LNCaP clone FGC (cell line): ENCODE measurements at regions not wholly inside any gene's neighbourhood (a gene's known extent, or its start where the extent isn't known, plus 50 kb on each side); places are given as distances from the start of the nearest gene placed in this dataset.

Experiments
- DNase-seq: peaks from one replicate; pipeline ENCODE4 v3.0.0-alpha.2; 2011; ENCODE audit warnings: low read depth
- H3K4me3 ChIP-seq: 2 replicates; pipeline ENCODE4 v1.5.1; 2011; ENCODE audit warnings: mild to moderate bottlenecking, low read depth, low read length, control low read depth
- CTCF ChIP-seq: IDR thresholded peaks from 2 replicates; pipeline ENCODE4 v1.5.1; 2012; ENCODE audit warnings: mild to moderate bottlenecking; ENCODE audit not compliant: control insufficient read depth, insufficient read depth; ENCODE audit errors: extremely low read depth

GRCh38 chr6:21749754-21750153, 156.2 kb downstream of the SOX4 start:
- no peak for DNase-seq
- TF ChIP-seq CTCF: no peak
- no peak overlapping the region for H3K4me3 ChIP-seq

DNA sequence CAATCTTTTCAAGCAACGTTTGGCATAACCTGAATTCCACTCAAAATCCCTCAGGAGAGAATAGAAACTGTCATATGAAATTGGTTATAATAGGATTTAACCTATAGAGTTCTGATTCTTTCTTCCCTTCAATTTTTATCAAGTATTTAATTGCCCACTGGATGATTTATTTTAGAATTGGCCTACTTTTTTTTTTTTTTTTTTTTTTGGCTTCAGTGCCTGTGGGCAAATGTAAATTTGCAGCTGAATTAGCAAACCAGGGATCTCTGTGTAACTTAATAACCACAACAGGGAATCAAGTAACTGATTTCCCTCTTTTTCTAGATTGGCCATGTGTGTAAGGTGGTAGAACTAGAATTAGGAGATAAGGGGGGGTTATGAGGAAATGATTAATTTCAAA, 157.0 kb downstream of the SOX4 start:
- no peak for DNase-seq
- no peak for TF ChIP-seq CTCF
- H3K4me3 ChIP-seq: no peak overlapping the region

- no peak overlapping the region for H3K4me3 ChIP-seq
- DNase-seq: no peak
- no peak for TF ChIP-seq CTCF
These were observed 158.1 kb downstream of the SOX4 start for GRCh38 chr6:21751608-21752007.

GRCh38 chr6:21752054-21752811, 158.7 kb downstream of the SOX4 start:
- no peak overlapping the region for H3K4me3 ChIP-seq
- no peak for TF ChIP-seq CTCF
- DNase-seq: no peak

- no peak for TF ChIP-seq CTCF
- peak; percentile 41 for DNase-seq
- no peak overlapping the region for H3K4me3 ChIP-seq
These were observed 159.9 kb downstream of the SOX4 start for GRCh38 chr6:21753241-21754108.

DNA sequence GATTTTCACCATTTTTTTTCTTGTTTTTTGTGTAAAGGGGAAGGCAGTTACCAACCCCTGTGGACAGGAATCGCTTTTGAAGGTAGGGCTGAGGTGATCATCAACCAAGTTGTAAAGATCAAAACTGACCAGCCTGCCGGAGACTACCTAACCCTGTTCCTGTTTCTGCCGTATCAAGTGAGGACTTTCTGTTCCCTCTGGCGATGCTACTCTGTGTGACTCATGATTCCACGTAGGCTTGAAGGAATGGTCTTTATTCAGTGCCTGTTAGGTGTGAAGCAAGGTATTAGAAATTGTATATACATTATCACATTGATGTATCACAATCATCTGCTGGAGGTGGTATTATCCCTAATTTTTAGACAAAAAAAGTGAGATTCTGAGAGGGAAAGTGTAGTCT, 161.3 kb downstream of the SOX4 start:
- no peak for DNase-seq
- TF ChIP-seq CTCF: no peak
- no peak overlapping the region for H3K4me3 ChIP-seq
